ENCODE measurements at regions not wholly inside any gene's neighbourhood (a gene's known extent, or its start where the extent isn't known, plus 50 kb on each side); places are given as distances from the start of the nearest gene placed in this dataset.
"Not testable (repeated sequence)": the region's sequence is repeated elsewhere in the genome, so short reads cannot be mapped to it uniquely, and the experiment has no call there.

- TF ChIP-seq CTCF (IDR thresholded peaks at IDR 0.05 in 4 of 5, conservative IDR thresholded peaks at IDR 0.05 in 1 of 5); POLR2A (IDR thresholded peaks at IDR 0.05): not testable (repeated sequence)
Observed at GRCh38 chr4:95952538-95952937, 112.6 kb downstream of the PDHA2 start.
